NCI-H748 (cell line): ENCODE measurements at regions not wholly inside any gene's neighbourhood (a gene's known extent, or its start where the extent isn't known, plus 50 kb on each side); places are given as distances from the start of the nearest gene placed in this dataset.
"Not testable (repeated sequence)": the region's sequence is repeated elsewhere in the genome, so short reads cannot be mapped to it uniquely, and the experiment has no call there.

Source experiments
- DNase-seq: peaks from one replicate; lab custom pipeline; 2025; ENCODE audit not compliant: unreplicated experiment; lab: John Stamatoyannopoulos, UW

GRCh38 chr6:88499845-88500699, 333.9 kb upstream of the CNR1 start:
- DNase-seq, result no peak

- DNase-seq, result no peak
Measured at GRCh38 chr6:88499436-88499835, 333.3 kb upstream of the CNR1 start.

GRCh38 chr6:88497403-88497802, 331.3 kb upstream of the CNR1 start:
- DNase-seq, result not testable (repeated sequence)

GRCh38 chr6:88494401-88495140, 328.4 kb upstream of the CNR1 start:
- DNase-seq, result no peak

- DNase-seq, result no peak
Measured at GRCh38 chr6:88493717-88494116, 327.6 kb upstream of the CNR1 start.

DNA sequence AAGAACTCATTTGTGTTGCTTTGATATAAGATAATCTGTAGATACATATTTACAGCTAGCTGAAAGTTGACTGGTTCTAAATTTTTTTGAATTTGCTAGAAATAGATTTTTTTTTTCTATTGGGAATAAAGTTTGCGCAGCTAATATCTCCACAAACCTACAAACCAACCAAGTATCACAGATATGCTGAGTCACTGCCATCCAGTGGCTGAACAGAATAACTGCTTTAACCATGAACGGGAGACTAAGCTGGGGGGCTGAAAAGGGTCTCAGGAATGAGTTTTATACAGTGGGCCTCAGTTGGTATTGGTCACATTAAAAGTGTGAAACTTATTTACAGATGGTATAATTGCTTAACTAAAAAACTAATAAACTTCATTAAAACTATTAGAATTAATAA, 326.7 kb upstream of the CNR1 start:
- no peak for DNase-seq

DNA sequence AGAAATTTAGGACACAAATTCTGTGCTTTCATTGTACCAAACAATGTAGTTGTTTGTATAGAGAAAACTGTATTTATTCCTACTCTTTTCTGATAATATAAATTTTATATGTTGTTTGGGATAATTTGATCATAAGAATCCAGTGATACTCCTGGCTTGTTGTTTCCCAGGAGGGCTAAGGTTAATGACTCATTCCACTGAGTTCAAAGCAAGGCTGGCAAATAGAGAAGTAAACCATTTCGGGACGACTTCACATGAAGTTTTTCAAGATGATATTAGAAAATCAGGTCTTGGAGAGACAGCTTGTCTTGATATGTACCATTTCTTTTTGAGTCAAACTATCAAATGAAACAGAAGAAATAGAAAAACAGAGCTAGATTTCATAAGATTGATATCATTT, 326.1 kb upstream of the CNR1 start:
- DNase-seq, result no peak

- no peak for DNase-seq
Measured at GRCh38 chr6:88491266-88491880, 325.2 kb upstream of the CNR1 start.

GRCh38 chr6:88490908-88491264, 324.7 kb upstream of the CNR1 start:
- DNase-seq, result no peak

DNA sequence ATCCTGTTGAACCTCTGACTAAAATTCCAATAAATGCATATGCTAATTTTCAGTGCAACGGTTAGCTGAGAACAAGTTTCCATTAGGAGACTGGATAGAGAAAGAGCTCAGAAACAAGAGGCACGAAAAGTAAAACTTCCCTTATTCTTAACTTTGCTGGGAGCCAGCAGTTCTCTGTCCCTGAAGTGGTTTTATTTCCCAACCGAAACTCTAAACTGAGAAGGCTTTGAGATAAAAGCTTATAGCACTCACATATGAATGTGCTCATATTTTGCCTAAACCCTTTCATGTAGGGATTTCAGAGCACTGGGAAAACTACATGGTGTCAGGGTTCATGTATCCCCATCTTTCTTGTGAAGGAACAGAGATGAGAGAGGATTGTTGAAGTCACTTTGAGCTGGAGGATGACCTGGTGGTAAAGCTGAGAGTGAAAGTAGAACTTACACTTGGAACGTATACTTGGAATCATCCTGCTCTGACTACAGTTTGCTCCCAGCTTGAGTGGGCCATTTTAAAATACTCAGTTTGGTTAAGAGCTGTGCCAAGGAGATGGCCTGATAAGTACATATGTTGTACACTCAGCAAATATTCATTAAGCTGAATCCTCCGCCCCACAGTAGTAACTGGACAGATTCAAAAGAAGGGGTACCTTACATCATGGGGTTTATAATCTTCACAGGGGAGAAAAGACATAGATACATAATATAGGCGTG, 324.2 kb upstream of the CNR1 start:
- no peak for DNase-seq

- no peak for DNase-seq
Measured at GRCh38 chr6:88483424-88483823, 317.3 kb upstream of the CNR1 start.

DNA sequence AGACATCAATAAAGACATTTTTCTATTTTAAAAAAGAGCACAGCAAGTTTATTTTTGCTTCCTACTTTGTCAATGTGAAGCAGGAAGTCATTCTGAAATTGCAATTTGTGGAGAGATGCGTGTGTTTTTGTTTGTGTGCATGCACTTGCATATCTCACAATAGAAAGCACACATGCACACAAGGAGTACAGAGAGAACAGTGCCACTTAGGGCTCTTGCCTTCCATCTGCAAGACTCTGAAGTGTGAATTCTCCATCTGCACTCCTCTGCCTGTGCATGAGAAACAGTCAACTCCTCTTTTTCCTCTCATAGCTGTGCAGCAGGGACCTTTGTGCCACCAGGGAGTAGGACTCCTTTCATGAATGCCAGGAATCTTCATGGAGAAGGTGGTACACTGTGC, 316.3 kb upstream of the CNR1 start:
- DNase-seq, result no peak

DNA sequence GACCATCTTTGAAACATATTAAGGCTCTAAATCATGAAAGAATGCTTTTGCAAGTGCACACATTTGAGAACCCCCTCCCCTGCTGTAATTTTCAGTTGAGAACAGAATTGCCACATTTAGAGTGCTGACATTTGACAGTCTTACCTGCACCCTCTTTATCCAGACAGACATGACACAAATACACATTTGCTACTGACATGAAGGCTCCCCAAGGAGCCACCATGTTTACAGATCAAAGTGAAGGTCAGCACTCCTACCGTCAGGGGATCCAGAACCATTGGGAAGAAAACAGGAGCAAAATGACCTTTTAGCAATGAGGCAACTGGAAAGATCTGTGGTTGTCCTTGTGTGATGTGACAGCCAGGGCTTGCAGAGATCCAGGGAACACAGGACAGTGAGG, 315.4 kb upstream of the CNR1 start:
- DNase-seq, result no peak

DNA sequence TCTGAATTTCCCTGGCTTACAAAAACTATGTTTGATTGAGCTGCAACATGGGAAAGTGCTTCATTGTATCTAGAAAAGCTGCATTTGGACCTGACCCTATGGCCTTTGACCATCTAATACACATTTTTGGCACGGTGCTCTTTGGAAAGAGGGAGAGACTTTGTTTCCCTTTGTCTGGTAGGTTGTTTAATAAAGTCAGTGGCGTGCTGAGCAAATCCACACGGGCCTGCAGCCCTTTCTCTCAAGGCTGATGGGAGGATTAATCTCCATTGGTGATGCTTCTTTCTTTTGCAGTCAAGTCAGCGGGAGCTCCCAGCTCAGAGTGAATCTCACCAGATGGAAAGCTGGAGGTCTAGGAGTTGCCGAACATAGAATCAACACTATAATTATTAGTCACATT, 314.7 kb upstream of the CNR1 start:
- DNase-seq, result no peak

DNA sequence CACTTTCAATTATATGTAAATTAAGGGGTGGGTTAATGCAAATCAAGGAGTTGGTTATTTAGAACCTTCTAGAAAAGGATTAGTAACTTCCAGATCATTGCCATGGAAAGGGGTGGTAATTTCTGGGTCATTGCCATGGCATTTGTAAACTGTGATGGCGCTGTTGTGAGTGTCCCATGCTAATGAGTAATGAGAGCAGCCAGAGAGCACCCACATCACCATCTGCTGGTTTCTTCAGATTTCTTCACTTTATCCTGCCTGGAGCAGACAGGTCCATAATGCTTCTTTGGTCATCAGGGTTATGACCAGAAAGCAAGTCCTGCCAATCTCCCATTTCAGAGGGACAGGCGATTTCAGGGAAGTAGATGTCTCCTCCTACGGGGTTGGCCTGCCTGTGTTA, 311.3 kb upstream of the CNR1 start:
- no peak for DNase-seq

DNA sequence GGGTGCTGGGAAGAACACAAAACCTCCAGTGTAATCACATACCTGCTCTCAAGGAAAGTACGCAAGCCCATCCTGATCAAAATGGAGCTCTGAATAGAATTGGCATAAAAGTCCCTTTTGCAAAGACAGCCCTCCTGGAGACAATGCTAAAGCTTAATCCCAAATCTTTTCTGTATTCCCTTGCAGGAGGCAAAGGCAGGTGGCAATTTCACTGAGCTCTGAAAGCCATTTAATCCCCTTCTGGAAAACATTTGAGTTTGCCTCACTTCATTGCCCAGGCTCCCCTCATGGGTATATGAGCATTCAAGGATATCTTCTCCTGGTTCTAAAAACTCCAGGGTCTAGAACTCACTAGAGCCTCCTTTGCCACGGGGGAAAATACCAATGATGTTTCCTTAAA, 310.2 kb upstream of the CNR1 start:
- DNase-seq, result no peak

DNA sequence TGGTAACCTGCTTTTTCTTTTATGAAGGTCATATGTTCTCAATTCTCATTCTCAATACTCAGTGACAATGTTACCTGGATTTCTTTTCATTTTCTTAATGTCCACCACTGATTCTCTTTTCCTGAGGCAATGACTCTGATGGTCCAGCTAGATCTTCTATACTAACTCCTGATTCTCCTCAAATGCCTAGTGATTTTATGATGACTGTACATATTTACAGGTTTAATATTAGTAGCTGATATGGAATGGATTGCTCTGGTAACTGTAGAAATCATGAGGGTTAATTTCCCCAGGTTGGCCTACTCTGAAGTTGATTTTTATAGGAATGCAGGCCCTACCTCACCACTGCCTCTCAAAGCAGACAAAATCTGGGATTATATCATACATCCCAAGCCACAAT, 308.6 kb upstream of the CNR1 start:
- no peak for DNase-seq

DNA sequence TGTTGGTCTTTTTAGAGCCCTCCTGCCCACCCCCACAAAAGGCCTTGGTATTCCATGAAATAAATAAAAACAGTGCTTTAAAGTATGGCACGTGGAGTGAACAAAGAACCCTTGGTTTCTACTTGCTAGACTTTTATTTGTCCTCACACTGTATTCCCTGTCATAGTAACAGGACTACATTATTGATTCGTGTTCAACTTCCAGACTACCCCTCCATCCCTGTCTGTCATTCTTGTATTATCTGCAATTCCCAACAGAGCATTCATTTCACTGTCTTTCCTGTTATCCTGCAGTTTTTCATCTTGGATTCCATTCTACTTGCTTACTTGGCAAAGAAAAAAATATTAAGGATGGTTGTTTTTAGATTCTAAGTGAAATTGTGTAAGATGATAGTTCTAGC, 307.4 kb upstream of the CNR1 start:
- DNase-seq, result no peak

GRCh38 chr6:88472851-88473525, 306.8 kb upstream of the CNR1 start:
- DNase-seq, result no peak

GRCh38 chr6:88459643-88460042, 293.5 kb upstream of the CNR1 start:
- no peak for DNase-seq

GRCh38 chr6:88459189-88459588, 293.0 kb upstream of the CNR1 start:
- DNase-seq, result no peak
